GM18909 (cell line): ENCODE measurements at regions not wholly inside any gene's neighbourhood (a gene's known extent, or its start where the extent isn't known, plus 50 kb on each side); places are given as distances from the start of the nearest gene placed in this dataset.
A peak's percentile ranks its signal among the peaks of the same experiment; 100 is the strongest.
"Not testable (repeated sequence)": the region's sequence is repeated elsewhere in the genome, so short reads cannot be mapped to it uniquely, and the experiment has no call there.

Experiments
- ATAC-seq: cut with Tn5 transposase; IDR thresholded peaks from one replicate; pipeline ENCODE4 v1.9.1; 2021; ENCODE audit warnings: mild to moderate bottlenecking; ENCODE audit not compliant: unreplicated experiment, poor library complexity

- ATAC-seq: no peak
These were observed 73.0 kb upstream of the ATXN1 start for GRCh38 chr6:16834242-16834641.

GRCh38 chr6:16832721-16833120, 71.5 kb upstream of the ATXN1 start:
- ATAC-seq: no peak

GRCh38 chr6:16832043-16832567, 70.8 kb upstream of the ATXN1 start:
- no peak for ATAC-seq

GRCh38 chr6:16831136-16831535, 69.9 kb upstream of the ATXN1 start:
- no peak for ATAC-seq

- ATAC-seq: no peak
These were observed 66.8 kb upstream of the ATXN1 start for GRCh38 chr6:16828058-16828457.

GRCh38 chr6:16827627-16828026, 66.4 kb upstream of the ATXN1 start:
- no peak for ATAC-seq

- ATAC-seq: no peak
These were observed 64.5 kb upstream of the ATXN1 start for GRCh38 chr6:16825784-16826183.

GRCh38 chr6:16824845-16825685, 63.8 kb upstream of the ATXN1 start:
- no peak for ATAC-seq

GRCh38 chr6:16823718-16824352, 62.6 kb upstream of the ATXN1 start:
- ATAC-seq: no peak

- ATAC-seq: no peak
These were observed 61.9 kb upstream of the ATXN1 start for GRCh38 chr6:16822975-16823717.

GRCh38 chr6:16822529-16822928, 61.3 kb upstream of the ATXN1 start:
- no peak for ATAC-seq

GRCh38 chr6:16821834-16822264, 60.6 kb upstream of the ATXN1 start:
- no peak for ATAC-seq

- ATAC-seq: not testable (repeated sequence)
These were observed 59.0 kb upstream of the ATXN1 start for GRCh38 chr6:16820262-16820661.

GRCh38 chr6:16819752-16820151, 58.5 kb upstream of the ATXN1 start:
- ATAC-seq: no peak

GRCh38 chr6:16818992-16819626, 57.8 kb upstream of the ATXN1 start:
- peak; percentile 54 for ATAC-seq

GRCh38 chr6:16817594-16817993, 56.3 kb upstream of the ATXN1 start:
- ATAC-seq: no peak

GRCh38 chr6:16816891-16817290, 55.6 kb upstream of the ATXN1 start:
- no peak for ATAC-seq

GRCh38 chr6:16812993-16813392, 51.7 kb upstream of the ATXN1 start:
- ATAC-seq: no peak

GRCh38 chr6:16811277-16811979, 50.2 kb upstream of the ATXN1 start:
- ATAC-seq: no peak
